Mammary epithelial cell (primary cell): ENCODE measurements at regions not wholly inside any gene's neighbourhood (a gene's known extent, or its start where the extent isn't known, plus 50 kb on each side); places are given as distances from the start of the nearest gene placed in this dataset.

Experiments used
- EZH2 ChIP-seq: IDR thresholded peaks from 2 replicates; pipeline ENCODE4 v1.6.1; 2012; ENCODE audit warnings: low read length, inconsistent platforms, borderline replicate concordance
- TF ChIP-seq, protein P1 (sequence below), 2 donors: IDR thresholded peaks in 1 of 2; conservative IDR thresholded peaks in 1 of 2; 2 replicates each; pipeline ENCODE4 v1.5.1; 2011 to 2012; ENCODE audit warnings: inconsistent platforms in 2 of 2, low read length in 2 of 2, mild to moderate bottlenecking in 2 of 2, control low read depth in 1 of 2, low read depth in 1 of 2; ENCODE audit not compliant: insufficient read depth in 1 of 2; ENCODE audit errors: extremely low read depth in 1 of 2

GRCh38 chr12:91877456-91878235 is 268.0 kb downstream of the BTG1 start:
- TF ChIP-seq, protein P1, sequence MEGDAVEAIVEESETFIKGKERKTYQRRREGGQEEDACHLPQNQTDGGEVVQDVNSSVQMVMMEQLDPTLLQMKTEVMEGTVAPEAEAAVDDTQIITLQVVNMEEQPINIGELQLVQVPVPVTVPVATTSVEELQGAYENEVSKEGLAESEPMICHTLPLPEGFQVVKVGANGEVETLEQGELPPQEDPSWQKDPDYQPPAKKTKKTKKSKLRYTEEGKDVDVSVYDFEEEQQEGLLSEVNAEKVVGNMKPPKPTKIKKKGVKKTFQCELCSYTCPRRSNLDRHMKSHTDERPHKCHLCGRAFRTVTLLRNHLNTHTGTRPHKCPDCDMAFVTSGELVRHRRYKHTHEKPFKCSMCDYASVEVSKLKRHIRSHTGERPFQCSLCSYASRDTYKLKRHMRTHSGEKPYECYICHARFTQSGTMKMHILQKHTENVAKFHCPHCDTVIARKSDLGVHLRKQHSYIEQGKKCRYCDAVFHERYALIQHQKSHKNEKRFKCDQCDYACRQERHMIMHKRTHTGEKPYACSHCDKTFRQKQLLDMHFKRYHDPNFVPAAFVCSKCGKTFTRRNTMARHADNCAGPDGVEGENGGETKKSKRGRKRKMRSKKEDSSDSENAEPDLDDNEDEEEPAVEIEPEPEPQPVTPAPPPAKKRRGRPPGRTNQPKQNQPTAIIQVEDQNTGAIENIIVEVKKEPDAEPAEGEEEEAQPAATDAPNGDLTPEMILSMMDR (conservative IDR thresholded peaks at IDR 0.05 in 1 of 2, IDR thresholded peaks at IDR 0.05 in 1 of 2; ENCODE audit: extremely low read depth in 1 of 2, insufficient read depth in 1 of 2, low read depth in 1 of 2, low read length in 2 of 2): no peak
- TF ChIP-seq EZH2: no peak
